Fibroblast of mammary gland (primary cell): ENCODE measurements at regions not wholly inside any gene's neighbourhood (a gene's known extent, or its start where the extent isn't known, plus 50 kb on each side); places are given as distances from the start of the nearest gene placed in this dataset.

Experiments
- DNase-seq: peaks from one replicate; pipeline ENCODE4 v3.0.0-alpha.2; 2010; ENCODE audit warnings: low read depth
- H3K4me3 ChIP-seq: 2 replicates; pipeline ENCODE4 v1.5.1; 2011; ENCODE audit warnings: low read depth, mild to moderate bottlenecking, low read length, moderate library complexity; ENCODE audit not compliant: control insufficient read depth
- TF ChIP-seq, protein P1 (sequence below): conservative IDR thresholded peaks from 2 replicates; pipeline ENCODE4 v1.5.1; 2011; ENCODE audit warnings: low read depth, low read length, inconsistent platforms; ENCODE audit not compliant: control insufficient read depth, insufficient read depth

DNA sequence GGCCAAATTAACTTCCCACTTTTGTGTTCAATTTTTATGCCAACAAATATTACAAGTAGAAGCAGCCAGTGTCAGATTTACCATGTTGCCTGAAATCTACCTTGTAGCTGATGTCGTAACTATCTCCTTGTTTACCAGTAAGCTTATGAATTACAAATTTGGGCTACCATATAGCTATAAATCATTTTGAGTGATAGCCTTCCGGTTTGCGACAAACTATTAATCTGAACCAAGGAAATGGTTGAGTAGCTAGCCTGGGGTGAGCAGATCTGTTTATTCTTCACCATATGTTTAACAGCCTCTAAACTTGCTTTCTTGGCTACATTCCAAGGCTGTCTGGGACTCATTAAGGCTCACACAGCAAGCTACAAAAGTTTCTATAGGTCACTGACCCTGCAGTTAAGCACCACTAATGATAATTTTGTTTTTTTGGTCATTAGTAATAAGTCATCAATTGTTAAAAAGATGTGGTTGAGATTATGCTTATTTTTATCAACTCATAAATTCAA lies 218.7 kb upstream of the SPOCK3 start:
- TF ChIP-seq, protein P1, sequence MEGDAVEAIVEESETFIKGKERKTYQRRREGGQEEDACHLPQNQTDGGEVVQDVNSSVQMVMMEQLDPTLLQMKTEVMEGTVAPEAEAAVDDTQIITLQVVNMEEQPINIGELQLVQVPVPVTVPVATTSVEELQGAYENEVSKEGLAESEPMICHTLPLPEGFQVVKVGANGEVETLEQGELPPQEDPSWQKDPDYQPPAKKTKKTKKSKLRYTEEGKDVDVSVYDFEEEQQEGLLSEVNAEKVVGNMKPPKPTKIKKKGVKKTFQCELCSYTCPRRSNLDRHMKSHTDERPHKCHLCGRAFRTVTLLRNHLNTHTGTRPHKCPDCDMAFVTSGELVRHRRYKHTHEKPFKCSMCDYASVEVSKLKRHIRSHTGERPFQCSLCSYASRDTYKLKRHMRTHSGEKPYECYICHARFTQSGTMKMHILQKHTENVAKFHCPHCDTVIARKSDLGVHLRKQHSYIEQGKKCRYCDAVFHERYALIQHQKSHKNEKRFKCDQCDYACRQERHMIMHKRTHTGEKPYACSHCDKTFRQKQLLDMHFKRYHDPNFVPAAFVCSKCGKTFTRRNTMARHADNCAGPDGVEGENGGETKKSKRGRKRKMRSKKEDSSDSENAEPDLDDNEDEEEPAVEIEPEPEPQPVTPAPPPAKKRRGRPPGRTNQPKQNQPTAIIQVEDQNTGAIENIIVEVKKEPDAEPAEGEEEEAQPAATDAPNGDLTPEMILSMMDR: no peak
- no peak overlapping the region for H3K4me3 ChIP-seq
- DNase-seq: no peak

DNA sequence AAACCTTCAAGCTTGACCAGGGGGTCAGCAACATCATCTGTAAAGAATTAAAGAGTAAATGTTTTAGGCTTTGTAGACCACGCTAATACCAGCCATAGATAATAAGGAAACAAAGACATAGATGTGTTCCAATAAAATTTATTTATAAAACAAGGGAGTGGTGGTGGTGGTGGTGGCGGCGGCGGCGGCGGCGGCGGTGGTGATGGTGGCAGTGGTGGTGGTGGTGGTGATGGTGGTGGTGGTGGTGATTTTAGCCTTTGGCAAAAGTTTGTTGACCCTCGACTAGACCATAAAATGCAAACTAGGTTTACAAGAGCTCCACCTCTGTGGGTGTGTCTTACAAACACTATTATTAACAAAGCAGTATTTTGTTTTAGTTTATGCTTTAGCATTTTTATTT lies 222.3 kb upstream of the SPOCK3 start:
- no peak overlapping the region for H3K4me3 ChIP-seq
- no peak for DNase-seq
- TF ChIP-seq, protein P1: no peak

DNA sequence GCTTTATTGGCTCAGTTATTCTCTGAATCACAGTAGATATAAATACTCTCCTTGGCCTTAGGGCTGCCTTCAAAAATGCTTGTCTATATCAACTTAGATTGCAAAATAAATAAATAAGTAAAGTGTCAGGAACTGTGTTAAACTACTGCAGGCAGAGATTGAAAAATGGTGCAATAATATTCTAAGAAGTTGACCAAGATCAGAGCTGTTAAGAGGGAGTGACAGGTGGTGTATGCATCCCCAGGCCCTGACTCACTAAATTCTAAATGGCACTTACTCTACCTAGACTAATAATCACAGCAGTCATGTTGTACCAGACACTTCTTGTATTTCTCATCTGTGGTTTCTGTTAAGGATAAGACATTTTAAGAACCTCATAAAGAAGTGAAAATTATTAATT lies 235.1 kb upstream of the SPOCK3 start:
- TF ChIP-seq, protein P1: no peak
- H3K4me3 ChIP-seq: no peak overlapping the region
- no peak for DNase-seq

DNA sequence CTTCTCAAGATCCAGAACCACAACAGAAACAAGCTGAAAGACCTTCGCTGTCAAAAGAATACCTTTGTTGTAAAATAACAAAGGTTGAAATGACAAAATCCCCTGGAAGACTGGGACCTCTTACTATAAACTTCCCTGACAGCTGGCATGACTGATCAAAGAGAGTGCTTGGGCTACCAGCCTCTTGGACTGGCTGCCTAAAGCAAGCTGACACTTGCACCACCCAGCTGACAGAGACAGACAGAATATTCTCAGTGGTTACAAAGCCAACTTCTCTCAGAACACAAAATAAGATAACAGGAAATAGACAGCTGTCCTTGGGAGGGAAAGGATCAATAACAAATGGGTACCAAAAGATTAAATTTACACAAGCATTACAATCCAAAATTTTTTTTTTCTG lies 241.7 kb upstream of the SPOCK3 start:
- TF ChIP-seq, protein P1: no peak
- DNase-seq: no peak

DNA sequence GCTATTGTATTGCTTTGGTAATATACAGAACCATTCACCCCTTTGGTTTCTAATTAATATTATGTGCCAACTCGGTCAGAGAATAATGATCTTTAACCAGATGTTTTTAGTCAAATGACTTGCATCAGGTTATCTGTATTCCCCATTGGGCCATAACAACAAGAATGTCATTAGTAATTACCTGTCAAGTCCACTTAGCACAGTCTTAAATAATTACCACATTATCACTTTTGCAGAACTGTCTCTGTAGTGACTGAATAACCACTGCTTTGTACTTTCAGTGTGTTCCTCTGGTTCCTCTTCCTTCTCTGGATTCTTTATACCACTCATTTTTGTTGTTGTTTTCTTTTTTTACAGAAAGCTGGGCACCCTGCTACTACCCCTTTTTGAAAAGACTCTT lies 257.7 kb upstream of the SPOCK3 start:
- TF ChIP-seq, protein P1: no peak
- no peak overlapping the region for H3K4me3 ChIP-seq
- DNase-seq: no peak

More for the DNA sequence above, 241.7 kb upstream of the SPOCK3 start:
- H3K4me3 ChIP-seq: no peak overlapping the region

DNA sequence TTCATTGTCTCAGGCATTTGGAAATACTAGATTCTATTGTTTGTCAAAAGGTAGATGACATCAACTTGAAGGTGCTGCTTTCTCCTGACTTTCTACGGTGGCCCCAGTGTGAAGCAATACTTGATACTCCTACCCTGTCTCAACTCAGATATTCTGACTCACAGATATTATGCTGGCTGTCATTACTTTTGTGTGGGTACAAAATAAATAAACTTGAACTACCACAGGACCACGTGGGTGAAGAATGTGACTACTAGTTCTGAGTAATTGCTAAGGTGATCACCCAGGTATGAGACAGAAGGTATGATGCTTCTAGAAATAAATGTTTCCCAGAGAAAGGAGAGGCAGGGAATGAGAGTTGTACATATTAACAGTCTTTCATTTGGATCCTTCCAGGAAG lies 275.3 kb upstream of the SPOCK3 start:
- DNase-seq: no peak
- TF ChIP-seq, protein P1: no peak

DNA sequence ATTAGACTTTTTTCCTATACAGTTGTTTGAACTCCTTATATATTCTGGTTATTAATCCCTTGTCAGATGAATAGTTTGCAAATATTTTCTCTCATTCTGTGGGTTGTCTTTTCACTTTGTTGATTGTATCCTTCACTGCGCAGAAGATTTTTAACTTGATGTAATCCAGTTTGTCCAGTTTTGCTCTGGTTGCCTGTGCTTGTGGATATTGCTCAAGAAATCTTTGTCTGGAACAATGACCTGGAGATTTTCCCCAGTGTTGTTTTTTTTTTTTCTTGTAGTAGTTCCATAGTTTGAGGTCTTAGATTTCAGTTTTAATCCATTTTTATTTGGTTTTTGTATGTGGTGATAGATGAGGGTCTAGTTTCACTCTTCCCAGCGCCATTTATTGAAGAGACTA lies 289.8 kb upstream of the SPOCK3 start:
- DNase-seq: no peak
- TF ChIP-seq, protein P1: no peak
- no peak overlapping the region for H3K4me3 ChIP-seq

More for the DNA sequence above, 275.3 kb upstream of the SPOCK3 start:
- no peak overlapping the region for H3K4me3 ChIP-seq
